ENCODE measurements at regions not wholly inside any gene's neighbourhood (a gene's known extent, or its start where the extent isn't known, plus 50 kb on each side); places are given as distances from the start of the nearest gene placed in this dataset.

DNA sequence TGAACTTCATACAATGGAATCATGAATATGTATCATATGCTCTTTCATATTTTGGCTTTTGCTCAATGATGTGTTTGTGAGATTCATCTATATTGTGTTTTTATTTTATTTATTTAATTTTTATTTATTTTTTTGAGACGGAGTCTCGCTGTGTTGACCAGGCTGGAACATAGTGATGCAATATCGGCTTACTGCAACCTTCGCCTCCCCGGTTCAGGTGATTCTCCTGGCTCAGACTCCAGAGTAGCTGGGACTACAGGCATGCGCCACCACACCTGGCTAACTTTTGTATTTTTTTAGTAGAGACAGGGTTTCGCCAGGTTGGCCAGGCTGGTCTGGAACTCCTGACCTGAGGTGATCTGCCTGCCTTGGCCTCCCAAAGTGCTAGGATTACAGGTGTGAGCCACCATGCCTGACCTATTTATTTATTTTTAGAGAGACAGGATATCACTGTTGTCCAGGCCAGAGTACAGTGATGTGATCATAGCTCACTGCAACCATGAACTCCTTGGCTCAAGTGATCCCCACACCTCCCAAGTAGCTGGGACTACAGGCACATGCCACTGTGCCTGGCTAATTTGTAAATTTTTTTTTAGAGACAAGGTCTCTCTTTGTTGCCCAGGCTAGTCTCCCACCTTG lies 74.5 kb downstream of the TET3 start:
- TF ChIP-seq, protein P1, sequence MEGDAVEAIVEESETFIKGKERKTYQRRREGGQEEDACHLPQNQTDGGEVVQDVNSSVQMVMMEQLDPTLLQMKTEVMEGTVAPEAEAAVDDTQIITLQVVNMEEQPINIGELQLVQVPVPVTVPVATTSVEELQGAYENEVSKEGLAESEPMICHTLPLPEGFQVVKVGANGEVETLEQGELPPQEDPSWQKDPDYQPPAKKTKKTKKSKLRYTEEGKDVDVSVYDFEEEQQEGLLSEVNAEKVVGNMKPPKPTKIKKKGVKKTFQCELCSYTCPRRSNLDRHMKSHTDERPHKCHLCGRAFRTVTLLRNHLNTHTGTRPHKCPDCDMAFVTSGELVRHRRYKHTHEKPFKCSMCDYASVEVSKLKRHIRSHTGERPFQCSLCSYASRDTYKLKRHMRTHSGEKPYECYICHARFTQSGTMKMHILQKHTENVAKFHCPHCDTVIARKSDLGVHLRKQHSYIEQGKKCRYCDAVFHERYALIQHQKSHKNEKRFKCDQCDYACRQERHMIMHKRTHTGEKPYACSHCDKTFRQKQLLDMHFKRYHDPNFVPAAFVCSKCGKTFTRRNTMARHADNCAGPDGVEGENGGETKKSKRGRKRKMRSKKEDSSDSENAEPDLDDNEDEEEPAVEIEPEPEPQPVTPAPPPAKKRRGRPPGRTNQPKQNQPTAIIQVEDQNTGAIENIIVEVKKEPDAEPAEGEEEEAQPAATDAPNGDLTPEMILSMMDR (IDR thresholded peaks at IDR 0.05; ENCODE audit: extremely low read depth in 1 of 2, insufficient read depth in 1 of 2, low read depth in 1 of 2, low read length in 2 of 2), result no peak
- no peak for TF ChIP-seq JUN (IDR thresholded peaks at IDR 0.05; ENCODE audit: borderline replicate concordance, insufficient read depth, insufficient read length, low read depth)
